H9 (cell line): ENCODE measurements at regions not wholly inside any gene's neighbourhood (a gene's known extent, or its start where the extent isn't known, plus 50 kb on each side); places are given as distances from the start of the nearest gene placed in this dataset.

Experiments
- DNase-seq: peaks from one replicate; pipeline ENCODE4 v3.0.0-alpha.2; 2017
- H2AFZ ChIP-seq: one replicate; pipeline ENCODE4 v1.6.1; 2013; ENCODE audit warnings: mild to moderate bottlenecking, low read length, control low read depth, moderate library complexity
- H2AK5ac ChIP-seq: 2 replicates; pipeline ENCODE4 v1.6.1; 2013; ENCODE audit warnings: low read length, control low read depth, mixed read lengths; ENCODE audit not compliant: insufficient read length
- H2BK120ac ChIP-seq: one replicate; pipeline ENCODE4 v1.6.1; 2013; ENCODE audit warnings: low read depth, mild to moderate bottlenecking, low read length, control low read depth, inconsistent platforms; ENCODE audit not compliant: poor library complexity, severe bottlenecking
- H2BK12ac ChIP-seq: 2 replicates; pipeline ENCODE4 v1.6.1; 2013; ENCODE audit warnings: low read length, control low read depth, mixed read lengths, low read depth; ENCODE audit not compliant: insufficient read length
- H2BK15ac ChIP-seq: 2 replicates; pipeline ENCODE4 v1.6.1; 2013; ENCODE audit warnings: low read depth, low read length, control low read depth
- H2BK20ac ChIP-seq: one replicate; pipeline ENCODE4 v1.6.1; 2013; ENCODE audit warnings: low read depth, mild to moderate bottlenecking, low read length, control low read depth, inconsistent platforms; ENCODE audit not compliant: poor library complexity, severe bottlenecking
- H2BK5ac ChIP-seq: 2 replicates; pipeline ENCODE4 v1.6.1; 2013; ENCODE audit warnings: low read length, control low read depth, mixed read lengths; ENCODE audit not compliant: insufficient read length
- H3K14ac ChIP-seq: 2 replicates; pipeline ENCODE4 v1.6.1; 2013; ENCODE audit warnings: low read length, control low read depth; ENCODE audit not compliant: insufficient read depth
- H3K18ac ChIP-seq: 2 replicates; pipeline ENCODE4 v1.6.1; 2013; ENCODE audit warnings: low read depth, mild to moderate bottlenecking, mixed read lengths, low read length, control low read depth; ENCODE audit not compliant: insufficient read length
- H3K23ac ChIP-seq: 2 replicates; pipeline ENCODE4 v1.6.1; 2013; ENCODE audit warnings: low read length, control low read depth, mixed read lengths, low read depth; ENCODE audit not compliant: insufficient read length
- H3K23me2 ChIP-seq: 2 replicates; pipeline ENCODE4 v1.6.1; 2013; ENCODE audit warnings: low read depth, mild to moderate bottlenecking, mixed read lengths, low read length, control low read depth; ENCODE audit not compliant: insufficient read length, poor library complexity, severe bottlenecking
- H3K27ac ChIP-seq: 2 replicates; pipeline ENCODE4 v1.5.1; 2013; ENCODE audit warnings: low read length, control low read depth, mixed read lengths, low read depth; ENCODE audit not compliant: insufficient read length
- H3K27me3 ChIP-seq: 2 replicates; pipeline ENCODE4 v1.6.1; 2013; ENCODE audit warnings: low read length, control low read depth, inconsistent platforms; ENCODE audit not compliant: insufficient read depth
- H3K4ac ChIP-seq: 2 replicates; pipeline ENCODE4 v1.6.1; 2013; ENCODE audit warnings: low read depth, mild to moderate bottlenecking, control low read depth, inconsistent platforms, low read length, moderate library complexity
- H3K4me1 ChIP-seq: 2 replicates; pipeline ENCODE4 v1.6.1; 2013; ENCODE audit warnings: low read length, control low read depth, inconsistent platforms; ENCODE audit not compliant: insufficient read depth
- H3K4me2 ChIP-seq: 2 replicates; pipeline ENCODE4 v1.6.1; 2013; ENCODE audit warnings: low read length, control low read depth, mixed read lengths; ENCODE audit not compliant: insufficient read length, insufficient read depth
- H3K56ac ChIP-seq: 2 replicates; pipeline ENCODE4 v1.6.1; 2013; ENCODE audit warnings: low read depth, mild to moderate bottlenecking, mixed read lengths, low read length, control low read depth; ENCODE audit not compliant: insufficient read length
- H3K79me1 ChIP-seq: 2 replicates; pipeline ENCODE4 v1.6.1; 2013; ENCODE audit warnings: low read depth, mild to moderate bottlenecking, moderate library complexity, low read length, control low read depth, inconsistent platforms; ENCODE audit not compliant: insufficient read depth, poor library complexity, severe bottlenecking
- H3K79me2 ChIP-seq: 2 replicates; pipeline ENCODE4 v1.6.1; 2013; ENCODE audit warnings: low read length, control low read depth, inconsistent platforms; ENCODE audit not compliant: insufficient read depth
- H3K9ac ChIP-seq: 2 replicates; pipeline ENCODE4 v1.6.1; 2013; ENCODE audit warnings: low read length, control low read depth, mixed read lengths; ENCODE audit not compliant: insufficient read length; ENCODE audit errors: extremely low read depth
- H3K9me3 ChIP-seq: one replicate; pipeline ENCODE4 v1.6.1; 2013; ENCODE audit warnings: low read depth, low read length, inconsistent platforms; ENCODE audit not compliant: control insufficient read depth
- H3T11ph ChIP-seq: one replicate; pipeline ENCODE4 v1.6.1; 2013; ENCODE audit warnings: mild to moderate bottlenecking, low read length, control low read depth, inconsistent platforms
- H4K20me1 ChIP-seq: one replicate; pipeline ENCODE4 v1.6.1; 2013; ENCODE audit not compliant: control insufficient read depth, insufficient read length, insufficient read depth
- H4K5ac ChIP-seq: 2 replicates; pipeline ENCODE4 v1.6.1; 2013; ENCODE audit warnings: low read depth, mild to moderate bottlenecking, mixed read lengths, low read length, control low read depth; ENCODE audit not compliant: insufficient read length
- H4K8ac ChIP-seq: replicated peaks from 2 replicates; pipeline ENCODE4 v1.6.1; 2013; ENCODE audit warnings: low read length, control low read depth, mixed read lengths, low read depth; ENCODE audit not compliant: insufficient read length
- H4K91ac ChIP-seq: 2 replicates; pipeline ENCODE4 v1.6.1; 2013; ENCODE audit warnings: low read depth, mild to moderate bottlenecking, moderate library complexity, mixed read lengths, low read length, control low read depth; ENCODE audit not compliant: insufficient read length
- H3K27ac Mint-ChIP-seq, 3 experiments: 2 replicates in 2 of 3; 3 replicates in 1 of 3; pipeline ENCODE4 v1.8.0; 2020 to 2021; ENCODE audit warnings: mixed read lengths in 3 of 3, mild to moderate bottlenecking in 1 of 3, moderate library complexity in 1 of 3
- H3K27me3 Mint-ChIP-seq: 2 replicates; pipeline ENCODE4 v1.8.0; 2021; ENCODE audit warnings: low read depth, mild to moderate bottlenecking, moderate library complexity, mixed read lengths
- H3K36me3 Mint-ChIP-seq, 3 experiments: 2 replicates in 2 of 3; 3 replicates in 1 of 3; pipeline ENCODE4 v1.8.0; 2020 to 2021; ENCODE audit warnings: low read depth in 3 of 3, mixed read lengths in 3 of 3; ENCODE audit not compliant: insufficient read depth in 1 of 3
- H3K4me1 Mint-ChIP-seq, 2 experiments: 2 replicates each; pipeline ENCODE4 v1.8.0; 2020; ENCODE audit warnings: mixed read lengths in 2 of 2
- H3K4me3 Mint-ChIP-seq, 2 experiments: 2 replicates in 1 of 2; 3 replicates in 1 of 2; pipeline ENCODE4 v1.8.0; 2020 to 2021; ENCODE audit warnings: mild to moderate bottlenecking in 2 of 2, mixed read lengths in 2 of 2, moderate library complexity in 1 of 2
- H3K9me3 Mint-ChIP-seq, 2 experiments: 2 replicates in 1 of 2; 3 replicates in 1 of 2; pipeline ENCODE4 v1.8.0; 2020; ENCODE audit warnings: mild to moderate bottlenecking in 2 of 2, mixed read lengths in 2 of 2, moderate library complexity in 1 of 2
- WGBS: extraction: QIAGEN DNeasy Blood & Tissue Kit; methylation state at CpG from one replicate; pipeline ENCODE4 v1.1.7; 2013; ENCODE audit warnings: missing lambda C conversion rate, low lambda C conversion rate, mixed read lengths; ENCODE audit not compliant: insufficient read length; ENCODE audit errors: extremely low coverage; 5-methylcytosine and 5-hydroxymethylcytosine counted together
- TF ChIP-seq, protein P1 (sequence below): fragments of 200-600 bp; sonication (generic); conservative IDR thresholded peaks from 3 replicates; pipeline ENCODE4 v1.8.0; 2021; ENCODE audit warnings: antibody characterized with exemption, mild to moderate bottlenecking

DNA sequence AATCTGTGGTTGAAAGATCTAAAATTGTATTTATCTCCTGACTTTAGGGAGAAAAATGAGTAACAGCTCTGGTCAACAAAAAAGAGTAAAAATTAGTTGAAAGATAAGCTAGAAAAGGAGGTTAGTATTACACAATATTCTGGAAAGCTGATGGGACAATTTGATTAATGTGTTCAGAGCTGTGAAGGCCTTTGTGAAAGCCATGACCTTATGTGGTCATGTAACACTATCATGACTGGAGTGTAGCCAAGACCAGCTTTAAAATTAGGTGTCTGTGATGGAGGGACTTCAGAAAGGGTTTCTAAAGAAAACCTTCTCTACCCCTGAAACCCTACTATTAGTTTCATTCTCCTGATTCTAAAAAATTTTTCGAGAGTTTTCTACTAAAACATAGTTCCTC, 127.2 kb downstream of the NFKBIZ start:
- no peak overlapping the region for H2AFZ ChIP-seq
- no peaks in the 10 kb centered on the region for H4K20me1 ChIP-seq
- Mint-ChIP-seq H3K9me3 (no peaks in the 10 kb centered on the region), H3K4me3 (no peak overlapping the region), H3K27me3 (no peaks in the 10 kb centered on the region), H3K36me3 (no peaks in the 10 kb centered on the region), H3K4me1 (peaks cover 8% of the 10 kb centered on the region in 2 experiments), H3K27ac (no peak overlapping the region)
- H3T11ph ChIP-seq = no peak overlapping the region
- H3K79me1 ChIP-seq = no peaks in the 10 kb centered on the region
- no peak overlapping the region for H3K23ac ChIP-seq
- H3K27ac ChIP-seq = no peak overlapping the region
- no peaks in the 10 kb centered on the region for H3K4me1 ChIP-seq
- H3K4ac ChIP-seq = no peak overlapping the region
- H3K14ac ChIP-seq = no peak overlapping the region
- H2BK15ac ChIP-seq = no peak overlapping the region
- H2AK5ac ChIP-seq = no peak overlapping the region
- H3K27me3 ChIP-seq = no peaks in the 10 kb centered on the region
- no peaks in the 10 kb centered on the region for H3K23me2 ChIP-seq
- no peak overlapping the region for H3K9ac ChIP-seq
- WGBS = no CpG with 5 or more reads among the region's 1 CpG
- H3K79me2 ChIP-seq = no peaks in the 10 kb centered on the region
- H4K91ac ChIP-seq = no peak overlapping the region
- no peak overlapping the region for H4K8ac ChIP-seq
- H3K4me2 ChIP-seq = no peak overlapping the region
- no peak overlapping the region for H2BK120ac ChIP-seq
- no peak overlapping the region for H3K18ac ChIP-seq
- H2BK12ac ChIP-seq = no peak overlapping the region
- H3K56ac ChIP-seq = no peak overlapping the region
- no peak overlapping the region for H2BK5ac ChIP-seq
- no peak for DNase-seq
- no peaks in the 10 kb centered on the region for H3K9me3 ChIP-seq
- TF ChIP-seq, protein P1, sequence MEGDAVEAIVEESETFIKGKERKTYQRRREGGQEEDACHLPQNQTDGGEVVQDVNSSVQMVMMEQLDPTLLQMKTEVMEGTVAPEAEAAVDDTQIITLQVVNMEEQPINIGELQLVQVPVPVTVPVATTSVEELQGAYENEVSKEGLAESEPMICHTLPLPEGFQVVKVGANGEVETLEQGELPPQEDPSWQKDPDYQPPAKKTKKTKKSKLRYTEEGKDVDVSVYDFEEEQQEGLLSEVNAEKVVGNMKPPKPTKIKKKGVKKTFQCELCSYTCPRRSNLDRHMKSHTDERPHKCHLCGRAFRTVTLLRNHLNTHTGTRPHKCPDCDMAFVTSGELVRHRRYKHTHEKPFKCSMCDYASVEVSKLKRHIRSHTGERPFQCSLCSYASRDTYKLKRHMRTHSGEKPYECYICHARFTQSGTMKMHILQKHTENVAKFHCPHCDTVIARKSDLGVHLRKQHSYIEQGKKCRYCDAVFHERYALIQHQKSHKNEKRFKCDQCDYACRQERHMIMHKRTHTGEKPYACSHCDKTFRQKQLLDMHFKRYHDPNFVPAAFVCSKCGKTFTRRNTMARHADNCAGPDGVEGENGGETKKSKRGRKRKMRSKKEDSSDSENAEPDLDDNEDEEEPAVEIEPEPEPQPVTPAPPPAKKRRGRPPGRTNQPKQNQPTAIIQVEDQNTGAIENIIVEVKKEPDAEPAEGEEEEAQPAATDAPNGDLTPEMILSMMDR = no peak
- H2BK20ac ChIP-seq = no peak overlapping the region
- no peak overlapping the region for H4K5ac ChIP-seq
